HG02852 (cell line): ENCODE measurements at regions not wholly inside any gene's neighbourhood (a gene's known extent, or its start where the extent isn't known, plus 50 kb on each side); places are given as distances from the start of the nearest gene placed in this dataset.
"Not testable (repeated sequence)": the region's sequence is repeated elsewhere in the genome, so short reads cannot be mapped to it uniquely, and the experiment has no call there.

Experiments
- ATAC-seq: cut with Tn5 transposase; IDR thresholded peaks from one replicate; pipeline ENCODE4 v1.9.1; 2021; ENCODE audit warnings: mild to moderate bottlenecking, moderate library complexity; ENCODE audit not compliant: unreplicated experiment

DNA sequence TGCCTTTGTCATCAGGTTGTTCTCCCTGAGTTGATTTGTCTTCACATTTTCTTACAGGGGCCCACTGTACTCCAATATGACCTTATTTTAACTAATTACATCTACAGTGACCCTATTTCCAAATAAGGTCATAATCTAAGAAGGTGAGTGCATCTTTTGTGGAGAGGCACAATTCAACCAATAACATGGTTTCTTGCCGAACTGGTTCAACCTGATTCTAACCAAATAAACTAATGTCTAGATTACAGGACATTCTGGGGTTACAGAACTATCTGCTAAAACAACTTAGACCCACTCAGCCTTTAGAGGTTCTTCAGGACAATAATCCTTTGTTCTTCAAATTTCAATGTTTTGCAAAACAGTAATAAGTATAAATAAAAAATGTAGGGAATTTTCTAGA, 496.5 kb upstream of the SOX11 start:
- ATAC-seq: no peak

DNA sequence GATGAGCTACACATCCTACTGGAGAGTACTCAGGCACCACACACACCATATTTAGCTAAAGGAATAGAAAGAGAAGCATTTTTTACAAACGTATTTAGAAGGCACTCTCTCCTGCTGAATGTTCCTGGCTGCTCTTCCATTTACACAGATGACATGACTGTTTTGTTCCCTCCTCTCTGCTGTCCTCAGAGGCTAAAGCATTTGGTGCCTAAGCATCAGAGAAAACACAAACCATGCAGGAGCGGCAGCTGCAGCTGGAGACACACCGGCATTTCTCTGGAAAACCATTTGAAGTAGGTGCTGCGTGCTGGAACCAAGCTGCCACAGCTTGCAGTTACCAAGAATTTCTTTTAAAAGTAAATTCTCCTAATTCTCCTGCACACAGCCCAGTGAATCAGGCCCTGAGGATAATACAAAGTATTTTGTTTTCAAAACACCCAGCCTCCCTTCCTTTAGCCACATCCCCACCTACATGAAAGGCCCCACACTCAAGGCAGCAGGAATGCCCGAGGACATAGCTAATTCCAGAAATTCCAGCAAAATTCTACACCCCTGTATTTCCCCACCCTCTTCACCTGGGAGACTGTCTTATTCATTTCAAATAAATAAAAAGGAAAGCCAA, 488.9 kb upstream of the SOX11 start:
- ATAC-seq: no peak

DNA sequence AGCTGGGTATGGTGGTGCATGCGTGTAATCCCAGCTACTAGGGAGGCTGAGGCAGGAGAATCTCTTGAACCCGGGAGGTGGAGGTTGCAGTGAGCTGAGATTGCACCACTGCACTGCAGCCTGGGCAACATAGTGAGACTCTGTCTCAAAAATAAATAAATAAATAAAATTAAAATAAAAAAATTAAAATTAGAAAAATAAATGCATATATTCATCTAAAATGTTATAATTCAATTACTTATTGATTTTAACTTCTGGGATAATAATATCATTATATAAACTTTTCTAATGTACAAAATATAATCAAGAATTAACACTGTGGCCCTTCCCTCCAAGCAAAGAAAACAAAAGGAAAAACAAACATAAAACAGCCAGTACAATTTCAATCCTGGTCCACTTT, 485.4 kb upstream of the SOX11 start:
- ATAC-seq: not testable (repeated sequence)

DNA sequence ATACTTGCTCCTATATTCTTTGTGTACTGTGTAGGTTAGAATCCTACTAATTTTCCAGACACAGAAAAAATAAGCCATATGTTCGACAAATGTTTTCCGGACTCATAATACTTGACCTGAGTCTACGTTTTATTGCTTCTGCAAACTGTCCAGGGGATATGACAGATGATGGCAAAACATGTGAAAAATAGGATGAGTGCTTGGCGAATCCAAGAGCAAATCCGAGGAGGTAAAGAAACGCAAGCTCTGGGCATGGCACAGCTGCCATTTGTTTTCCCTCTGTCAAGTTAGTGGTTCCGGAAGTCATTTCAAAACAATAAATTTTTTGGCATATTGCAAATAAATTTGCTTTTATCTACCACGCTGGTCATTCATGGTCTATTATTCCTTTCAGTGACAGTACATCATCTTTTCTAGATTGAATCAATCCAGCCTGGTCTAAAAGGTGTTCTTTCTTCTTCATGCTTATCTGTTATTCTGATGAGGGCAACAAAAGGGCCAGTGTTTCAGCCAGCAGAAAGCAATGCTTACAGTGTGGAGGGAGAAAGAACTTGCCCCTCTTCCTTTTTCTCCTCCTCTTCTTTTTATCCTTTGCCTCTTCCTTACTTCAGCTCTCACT, 476.1 kb upstream of the SOX11 start:
- ATAC-seq: no peak

DNA sequence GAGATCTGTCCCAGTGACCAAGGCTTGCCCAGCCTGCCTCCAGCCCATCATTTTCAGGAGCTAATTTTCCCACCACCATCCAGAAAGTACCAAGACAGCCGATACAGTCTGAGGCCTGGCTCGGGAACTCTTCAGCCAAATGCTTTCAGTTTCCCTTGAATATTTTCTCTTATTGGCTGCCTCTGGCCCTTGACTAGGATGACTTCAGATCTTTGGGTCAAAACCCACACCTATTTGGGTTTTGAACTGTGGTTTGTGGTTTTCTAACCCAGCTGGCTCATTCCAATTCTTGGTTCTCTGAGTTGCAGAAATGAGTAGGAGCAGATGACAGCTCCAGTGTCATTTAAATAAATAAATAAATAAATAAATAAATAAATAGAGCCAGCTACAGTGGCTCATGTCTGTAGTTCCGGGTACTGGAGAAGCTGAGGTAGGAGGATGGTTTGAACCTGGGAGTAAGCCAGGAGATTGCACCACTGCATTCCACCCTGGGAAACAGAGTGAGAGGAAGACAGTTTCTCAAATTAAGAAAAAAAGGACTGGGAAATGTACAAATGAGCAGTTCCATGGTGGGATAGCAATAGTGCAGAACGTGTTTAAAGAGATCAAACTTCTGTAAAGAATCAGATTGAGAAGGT, 465.0 kb upstream of the SOX11 start:
- no peak for ATAC-seq

DNA sequence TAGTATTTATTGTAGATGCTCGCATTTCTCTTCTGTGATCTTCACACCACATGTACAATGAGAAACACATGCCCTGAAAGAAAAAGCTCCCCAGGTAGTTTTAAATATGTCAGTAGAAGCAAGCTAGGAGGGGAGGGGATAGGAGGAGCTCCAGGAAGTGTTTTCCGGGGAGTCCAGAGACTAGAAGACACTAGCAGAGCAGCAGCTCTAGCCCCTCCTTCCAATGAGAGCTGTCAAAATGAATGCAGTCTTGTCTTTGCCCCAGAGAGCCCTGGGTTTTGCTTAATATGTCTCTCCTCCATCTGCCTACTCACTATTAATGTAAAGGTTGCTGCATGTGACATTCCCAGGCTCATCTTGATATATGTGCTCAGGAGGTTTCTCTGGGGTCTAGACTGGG, 462.6 kb upstream of the SOX11 start:
- ATAC-seq: no peak

DNA sequence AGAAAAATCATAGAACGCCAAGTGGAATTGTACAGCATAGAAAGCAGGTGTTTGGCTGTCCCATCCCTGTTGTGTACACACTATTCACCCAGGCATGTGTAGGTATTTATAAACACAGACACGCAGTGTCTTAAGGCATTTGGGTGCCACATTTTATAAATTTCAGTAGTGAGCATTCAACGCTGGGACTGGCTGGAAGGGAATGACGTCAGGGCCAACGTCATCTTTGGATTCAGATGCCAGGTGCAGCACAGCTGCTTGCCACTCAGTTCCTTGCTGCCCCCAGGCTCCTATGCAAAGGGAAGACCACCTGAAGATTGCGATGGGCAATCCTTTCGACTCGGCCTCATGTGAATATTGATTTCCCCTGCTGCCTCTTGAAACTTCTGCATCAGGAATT, 461.7 kb upstream of the SOX11 start:
- no peak for ATAC-seq

DNA sequence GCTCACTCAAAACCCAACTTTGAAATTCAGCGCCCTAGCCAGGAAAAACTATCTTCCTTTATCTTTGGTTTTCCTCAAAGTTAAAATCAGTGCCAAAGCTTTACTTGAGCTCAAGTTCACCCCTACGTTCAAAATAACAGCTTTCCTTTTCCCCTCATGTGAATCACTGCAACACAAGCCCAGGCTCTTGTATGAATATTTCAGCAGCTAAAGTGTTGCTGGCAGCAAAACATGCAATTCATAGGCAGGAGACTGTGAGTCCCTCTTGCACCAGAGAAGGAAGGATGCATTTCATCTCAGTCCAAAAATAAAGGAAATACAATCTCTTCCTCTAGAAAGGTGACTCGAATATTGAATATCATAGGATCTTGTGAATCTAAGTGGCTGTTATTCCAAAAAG, 461.3 kb upstream of the SOX11 start:
- ATAC-seq: no peak

DNA sequence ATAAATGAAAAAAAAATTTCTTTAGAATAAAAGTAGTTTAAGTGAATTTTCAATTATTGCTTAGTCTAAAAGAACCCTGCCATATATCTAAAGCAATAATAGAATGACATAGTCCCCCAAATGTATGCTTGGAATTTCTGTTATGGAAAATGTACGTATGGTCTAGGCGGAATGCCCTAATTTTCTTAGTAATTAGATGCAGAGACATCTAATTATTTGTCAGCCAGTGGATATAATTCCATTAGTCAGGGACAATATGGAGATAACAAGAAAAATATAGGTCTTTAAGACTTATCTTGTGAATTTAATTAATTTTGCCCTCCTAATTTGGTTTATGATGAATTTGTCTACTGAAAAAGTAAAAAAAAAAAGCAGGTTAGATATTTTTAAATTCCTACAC, 460.9 kb upstream of the SOX11 start:
- ATAC-seq: no peak

DNA sequence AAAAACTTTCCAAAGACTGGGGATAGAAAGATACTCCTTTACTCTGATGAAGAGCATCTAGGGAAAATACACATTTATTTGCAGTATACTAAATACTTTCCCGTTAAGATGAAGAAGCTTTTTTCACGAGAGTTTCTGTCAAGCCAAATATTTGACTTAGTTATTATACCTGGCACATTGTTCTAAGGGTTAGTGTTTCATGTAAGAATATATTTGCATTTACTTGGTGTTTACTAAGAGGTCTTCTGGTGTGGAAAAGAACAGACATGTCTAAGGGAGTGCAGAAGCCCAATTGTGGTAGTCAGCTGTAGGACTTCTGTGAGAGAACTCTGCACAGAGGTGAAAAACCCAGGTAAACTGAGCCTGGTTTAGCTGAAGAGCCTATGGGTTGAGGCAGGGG, 457.6 kb upstream of the SOX11 start:
- ATAC-seq: no peak

DNA sequence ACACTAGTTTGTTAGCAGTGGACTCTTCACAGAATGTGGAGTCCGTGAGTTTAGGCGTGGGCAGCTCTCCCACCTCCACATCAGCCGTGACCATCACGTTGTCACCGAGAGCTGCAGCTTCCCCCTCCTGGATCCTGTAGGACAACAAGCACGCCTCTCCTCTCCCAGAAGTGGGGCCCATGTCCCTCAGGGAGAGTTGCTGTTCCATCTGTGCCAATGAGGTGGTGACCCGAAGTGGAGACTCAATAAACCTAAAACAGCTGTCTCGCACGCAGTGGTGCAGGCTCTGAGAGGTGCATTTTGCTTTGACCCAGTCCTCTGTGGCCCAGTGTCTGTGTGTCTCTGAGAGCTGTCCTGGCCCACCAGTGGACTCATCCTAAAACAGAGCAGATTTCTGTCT, 456.5 kb upstream of the SOX11 start:
- no peak for ATAC-seq

DNA sequence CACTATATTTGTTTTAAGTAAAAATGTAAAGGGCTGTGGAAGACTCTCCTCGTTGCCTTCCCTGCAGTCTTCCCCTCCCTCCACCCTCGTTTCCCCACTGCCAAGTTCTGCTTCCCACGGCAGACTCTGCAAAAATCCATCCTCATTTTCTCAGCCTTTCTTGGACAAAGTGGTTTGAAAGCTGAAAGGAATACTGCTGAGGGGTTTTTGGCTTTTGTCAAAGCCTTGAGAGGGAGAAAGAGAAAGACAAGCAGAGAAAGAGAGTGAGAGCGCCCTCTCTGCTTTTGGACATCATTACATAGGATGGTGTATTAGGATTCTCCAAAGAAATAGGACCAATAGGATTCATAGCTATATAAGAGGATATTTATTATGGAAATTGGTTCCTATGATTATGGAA, 455.9 kb upstream of the SOX11 start:
- ATAC-seq: no peak

DNA sequence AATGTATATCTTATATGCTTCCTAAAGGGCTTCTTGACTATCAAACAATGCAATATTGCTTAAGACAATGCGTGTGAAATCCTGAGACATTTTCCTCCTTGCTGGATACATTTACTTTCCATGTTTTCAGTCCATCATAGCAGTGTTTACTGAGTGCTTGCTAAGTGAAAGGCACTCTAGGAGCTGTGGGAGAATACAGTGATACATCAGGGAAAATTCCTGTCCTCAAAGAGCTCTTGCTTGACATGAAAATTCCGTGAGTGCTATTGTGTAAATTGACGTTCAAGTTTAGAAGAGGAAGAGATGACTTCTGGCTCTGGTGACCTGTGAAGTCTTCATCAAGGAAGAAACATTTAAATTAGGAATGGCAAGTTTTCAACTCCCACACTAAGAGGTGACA, 449.4 kb upstream of the SOX11 start:
- ATAC-seq: no peak

DNA sequence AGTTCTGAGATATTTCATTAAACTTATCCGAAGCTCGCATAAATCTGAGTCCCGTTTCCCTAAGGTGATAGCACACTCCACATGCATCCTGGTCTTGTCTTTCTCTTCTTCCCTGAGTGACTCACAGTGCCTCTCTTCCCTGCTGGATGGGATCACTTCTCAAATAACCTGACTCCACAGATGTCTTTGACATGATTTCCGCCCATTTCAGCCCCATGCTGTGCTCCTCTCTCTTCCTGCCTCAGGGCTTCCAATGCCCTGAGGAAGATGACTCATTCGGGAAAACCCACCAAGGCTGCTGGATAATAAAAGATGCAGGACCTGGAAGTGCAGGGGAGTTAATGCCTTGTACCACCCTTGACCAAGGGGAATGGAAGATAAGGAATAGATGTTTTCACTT, 441.7 kb upstream of the SOX11 start:
- no peak for ATAC-seq

DNA sequence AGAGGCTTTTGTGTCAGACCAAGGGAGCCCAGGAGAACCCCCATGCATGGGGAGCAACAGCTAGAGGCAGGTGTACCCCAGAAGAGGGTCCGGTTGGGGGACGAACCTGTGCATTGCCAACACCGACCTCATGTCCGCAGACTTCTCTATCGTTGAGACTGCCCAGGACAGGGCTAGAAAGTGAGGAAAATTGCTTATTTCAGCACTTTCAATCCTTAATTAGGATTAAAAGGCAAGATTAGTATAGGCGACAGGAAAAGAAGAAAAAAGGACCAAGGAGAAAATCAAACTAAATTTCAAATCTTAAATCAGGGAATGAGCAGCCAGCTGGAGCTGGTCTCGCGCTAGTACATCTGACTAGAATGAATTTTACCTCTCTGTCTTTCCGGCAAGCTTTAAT, 438.9 kb upstream of the SOX11 start:
- ATAC-seq: no peak

DNA sequence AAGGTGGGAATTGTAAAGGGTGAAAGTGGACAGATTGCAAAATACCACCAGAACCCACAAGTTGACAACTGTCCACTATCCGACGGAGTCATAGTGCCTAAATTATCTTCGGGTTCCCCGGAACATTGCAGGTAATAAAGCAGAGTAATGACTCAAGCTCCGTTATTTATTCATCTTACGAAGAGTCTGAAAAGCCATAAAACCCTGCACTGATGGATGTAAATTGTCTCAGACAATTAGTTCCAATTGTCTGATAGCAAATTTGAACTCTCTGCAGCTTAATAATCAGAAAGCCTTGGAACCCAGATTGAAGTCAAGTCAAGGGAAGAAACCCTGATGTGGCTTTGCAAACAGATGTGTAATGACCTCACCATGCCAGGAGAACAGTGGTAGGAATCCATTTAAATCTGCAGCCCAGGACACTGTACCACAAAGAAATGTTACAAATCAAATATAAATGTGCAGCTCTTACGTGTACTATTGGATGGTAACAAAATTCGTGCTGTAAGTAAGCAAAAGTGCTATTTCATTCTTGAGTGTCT, 437.3 kb upstream of the SOX11 start:
- no peak for ATAC-seq

DNA sequence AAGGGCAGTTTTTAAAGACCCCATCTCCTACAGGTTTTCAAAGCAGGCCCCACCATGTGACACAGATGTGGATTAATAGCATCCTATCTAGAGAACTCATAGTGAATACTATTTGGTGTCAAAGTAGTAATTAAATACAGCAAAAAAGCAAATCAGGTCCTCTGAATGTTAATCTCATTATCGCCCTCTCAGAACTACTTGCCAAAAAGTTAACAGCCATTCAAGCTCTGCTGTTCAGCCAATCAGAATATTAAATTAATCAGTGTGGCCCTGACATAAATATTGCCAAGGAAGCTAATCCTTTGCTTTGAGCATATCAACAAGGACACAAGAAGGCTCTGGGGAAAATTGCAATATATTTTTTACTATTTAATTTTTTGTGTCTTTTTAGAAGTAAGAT, 428.9 kb upstream of the SOX11 start:
- ATAC-seq: no peak

DNA sequence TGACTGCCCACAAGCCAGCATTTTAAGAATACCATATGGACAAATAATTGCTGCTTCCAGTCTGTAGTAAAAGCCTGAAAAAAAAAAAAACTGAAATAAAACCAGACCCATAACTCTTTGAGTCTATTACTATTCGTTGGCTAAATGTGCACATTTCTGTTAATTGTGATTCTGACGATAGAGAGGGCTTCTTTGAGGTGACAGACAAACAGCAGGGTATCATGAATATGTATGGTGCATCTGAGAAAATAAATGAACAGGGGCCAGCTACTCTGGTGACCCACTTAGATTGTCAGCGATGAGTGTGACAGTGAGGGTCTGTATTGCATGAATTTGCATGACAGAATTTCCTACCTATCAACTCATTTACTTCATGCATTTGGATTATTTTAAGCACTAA, 427.8 kb upstream of the SOX11 start:
- no peak for ATAC-seq

DNA sequence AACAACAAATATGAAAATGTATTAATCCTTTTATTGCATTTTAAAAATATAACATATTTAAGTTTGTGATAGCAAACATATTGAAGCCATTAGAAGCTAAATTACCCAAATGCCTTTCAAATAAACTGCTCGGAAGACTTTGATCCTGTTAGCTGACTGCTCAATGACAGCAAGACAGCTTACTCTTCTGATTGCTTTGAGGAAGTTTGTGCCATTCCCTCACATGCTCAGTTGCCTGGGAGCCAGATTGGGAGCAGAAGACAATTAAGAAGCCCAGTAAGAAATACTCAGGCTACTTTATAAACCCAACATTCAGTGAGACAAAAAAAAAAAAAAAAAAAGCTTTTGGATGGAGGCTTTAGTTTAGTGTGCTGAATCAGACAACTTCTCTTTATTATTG, 407.1 kb upstream of the SOX11 start:
- ATAC-seq: no peak

DNA sequence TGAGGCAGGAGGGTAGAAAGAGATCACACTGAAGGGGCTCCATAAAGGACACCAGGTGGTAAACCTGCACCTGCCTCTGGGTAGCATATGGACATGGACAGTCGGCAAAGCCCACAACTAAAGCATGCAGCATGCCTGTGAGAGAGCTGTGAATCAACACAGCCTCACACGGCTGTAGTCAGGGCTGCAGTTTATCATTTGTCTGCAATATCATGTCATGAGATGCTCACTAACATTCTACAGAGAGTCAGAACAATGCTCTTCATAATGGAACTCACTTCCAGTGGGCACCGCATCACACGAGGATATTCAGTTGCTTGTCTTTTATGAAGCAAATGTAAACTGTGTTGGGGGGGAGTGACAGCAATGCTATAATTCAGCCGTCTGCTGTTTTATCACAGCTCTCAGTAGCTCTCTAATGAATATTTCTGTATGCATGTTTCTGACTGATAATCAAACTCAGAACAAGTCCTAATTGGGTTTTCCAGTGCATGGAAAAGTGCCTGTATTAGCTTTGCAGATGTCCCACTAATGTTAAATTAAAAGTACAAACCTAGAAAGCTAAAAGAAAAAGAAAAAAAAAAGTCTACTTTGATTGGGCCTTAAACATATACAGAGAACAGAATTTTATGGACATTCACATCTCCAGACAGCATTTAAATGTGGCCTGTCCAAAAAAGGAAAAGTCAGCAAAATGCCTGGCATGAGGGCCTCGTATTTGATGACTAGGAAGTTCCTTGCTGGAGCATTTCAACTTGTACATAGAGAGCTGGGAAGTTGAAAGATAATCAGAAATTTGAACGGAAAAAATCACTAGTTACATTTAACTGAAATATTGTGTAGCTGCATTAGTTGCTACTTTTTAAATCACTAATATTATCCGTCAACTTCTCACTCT, 406.1 kb upstream of the SOX11 start:
- no peak for ATAC-seq

DNA sequence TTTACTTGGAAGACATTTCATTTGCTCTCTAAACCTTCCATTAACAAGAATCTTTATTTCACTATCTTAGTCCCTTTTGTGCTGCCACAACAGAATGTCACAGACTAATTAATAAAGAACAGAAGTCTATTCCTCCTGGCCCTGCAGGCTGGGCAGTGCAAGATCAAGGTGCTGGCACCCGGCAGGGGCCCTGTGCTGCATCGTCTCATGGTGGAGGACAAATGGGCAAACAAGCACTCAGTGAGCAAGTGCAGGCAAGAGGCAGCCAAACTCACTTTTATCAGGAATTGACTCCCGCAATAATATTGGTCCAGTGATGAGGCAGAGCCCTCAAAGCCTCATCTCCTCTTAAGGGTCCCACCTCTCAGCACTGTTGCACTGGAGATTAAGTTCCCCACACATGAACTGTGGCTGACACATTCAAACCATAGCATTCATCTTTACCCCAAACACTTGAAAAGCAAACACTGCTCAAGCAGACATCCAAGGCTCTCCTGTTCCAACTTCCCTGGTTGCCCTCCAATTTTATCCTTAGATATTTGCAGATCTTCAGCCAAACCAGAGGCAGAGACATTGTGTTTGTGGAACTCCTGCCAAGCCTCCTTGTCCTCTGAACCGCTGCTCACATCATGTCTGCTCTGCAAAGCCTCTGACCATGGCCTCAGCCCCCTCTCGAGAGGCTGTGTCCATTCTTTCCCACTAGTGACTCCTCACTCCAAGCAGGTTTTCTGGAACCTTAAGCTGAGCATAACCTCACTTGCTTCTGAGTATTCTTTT, 404.4 kb upstream of the SOX11 start:
- ATAC-seq: no peak
